ENCODE measurements at regions not wholly inside any gene's neighbourhood (a gene's known extent, or its start where the extent isn't known, plus 50 kb on each side); places are given as distances from the start of the nearest gene placed in this dataset.
"Not testable (repeated sequence)": the region's sequence is repeated elsewhere in the genome, so short reads cannot be mapped to it uniquely, and the experiment has no call there.

DNA sequence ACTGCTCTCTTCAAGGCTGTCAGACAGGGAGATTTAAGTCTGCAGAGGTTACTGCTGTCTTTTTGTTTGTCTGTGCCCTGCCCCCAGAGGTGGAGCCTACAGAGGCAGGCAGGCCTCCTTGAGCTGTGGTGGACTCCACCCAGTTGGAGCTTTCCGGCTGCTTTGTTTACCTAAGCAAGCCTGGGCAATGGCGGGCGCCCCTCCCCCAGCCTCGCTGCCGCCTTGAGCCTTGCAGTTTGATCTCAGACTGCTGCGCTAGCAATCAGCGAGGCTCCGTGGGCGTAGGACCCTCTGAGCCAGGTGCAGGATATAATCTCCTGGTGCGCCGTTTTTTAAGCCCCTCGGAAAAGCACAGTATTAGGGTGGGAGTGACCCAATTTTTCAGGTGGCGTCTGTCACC, 446.7 kb upstream of the ACO1 start:
- 94 to 95% methylated on average over 13 of the region's 13 CpGs for WGBS, 2 experiments
- not testable (repeated sequence) for H3K9me3 ChIP-seq (ENCODE audit: control insufficient read depth, low read length); H3K27ac ChIP-seq (ENCODE audit: insufficient read depth, low read depth, low read length, poor library complexity, severe bottlenecking); H3K27me3 ChIP-seq (ENCODE audit: control insufficient read depth, insufficient read depth, low read length, poor library complexity, severe bottlenecking); H3K36me3 ChIP-seq (ENCODE audit: control insufficient read depth, insufficient read depth, low read length); H3K4me1 ChIP-seq (ENCODE audit: control insufficient read depth, insufficient read depth, low read length); H3K4me3 ChIP-seq (ENCODE audit: insufficient read depth, low read depth, low read length)

DNA sequence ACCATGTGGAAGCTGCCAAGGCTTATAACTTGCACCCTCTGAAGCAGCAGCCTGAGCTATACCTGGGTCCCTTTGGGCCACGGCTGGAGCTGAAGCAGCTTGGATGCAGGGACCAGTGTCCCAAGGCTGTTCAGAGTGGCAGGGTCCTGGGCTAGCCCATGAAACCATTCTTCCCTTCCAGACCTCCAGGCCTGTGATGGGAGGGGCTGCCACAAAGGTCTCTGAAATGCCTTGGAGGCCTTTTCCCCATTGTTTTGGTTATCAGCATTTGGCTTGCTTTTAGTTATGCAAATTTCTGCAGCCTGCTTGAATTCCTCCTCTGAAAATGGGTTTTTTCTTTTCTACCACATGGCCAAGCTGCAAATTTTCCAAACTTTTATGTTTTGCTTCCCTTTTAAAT, 433.7 kb upstream of the ACO1 start:
- Histone ChIP-seq H3K36me3 (ENCODE audit: control insufficient read depth, insufficient read depth, low read length) (no peaks in the 10 kb centered on the region), H3K27me3 (ENCODE audit: control insufficient read depth, insufficient read depth, low read length, poor library complexity, severe bottlenecking) (no peaks in the 10 kb centered on the region), H3K4me1 (ENCODE audit: control insufficient read depth, insufficient read depth, low read length) (no peaks in the 10 kb centered on the region), H3K9me3 (ENCODE audit: control insufficient read depth, low read length) (no peaks in the 10 kb centered on the region), H3K4me3 (ENCODE audit: insufficient read depth, low read depth, low read length) (no peak overlapping the region), H3K27ac (ENCODE audit: insufficient read depth, low read depth, low read length, poor library complexity, severe bottlenecking) (no peak overlapping the region)
- WGBS, 2 experiments, result 95 to 96% methylated on average over 1 of the region's 1 CpG

DNA sequence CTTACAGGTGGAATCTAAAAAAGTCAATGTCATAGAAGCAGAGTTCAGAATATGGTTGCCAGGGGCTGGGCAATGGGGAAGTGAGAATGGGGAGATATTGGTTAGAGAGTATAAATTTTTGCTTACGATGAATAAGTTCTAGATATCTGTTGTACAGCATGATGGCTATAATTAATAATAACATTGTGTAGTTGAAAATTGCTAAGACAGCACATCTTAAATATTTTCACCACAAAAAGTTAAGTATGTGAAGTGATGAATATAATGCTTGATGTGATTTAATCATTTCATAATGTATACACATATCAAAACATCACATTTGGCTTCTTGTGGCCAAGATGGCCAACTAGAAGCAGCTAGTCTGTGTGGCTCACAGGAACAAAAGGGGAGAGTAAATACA, 425.9 kb upstream of the ACO1 start:
- 33 to 43% methylated on average over 1 of the region's 1 CpG for WGBS, 2 experiments
- Histone ChIP-seq H3K27ac (ENCODE audit: insufficient read depth, low read depth, low read length, poor library complexity, severe bottlenecking) (no peak overlapping the region), H3K27me3 (ENCODE audit: control insufficient read depth, insufficient read depth, low read length, poor library complexity, severe bottlenecking) (no peaks in the 10 kb centered on the region), H3K9me3 (ENCODE audit: control insufficient read depth, low read length) (no peaks in the 10 kb centered on the region), H3K4me1 (ENCODE audit: control insufficient read depth, insufficient read depth, low read length) (no peaks in the 10 kb centered on the region), H3K36me3 (ENCODE audit: control insufficient read depth, insufficient read depth, low read length) (no peaks in the 10 kb centered on the region), H3K4me3 (ENCODE audit: insufficient read depth, low read depth, low read length) (no peak overlapping the region)

DNA sequence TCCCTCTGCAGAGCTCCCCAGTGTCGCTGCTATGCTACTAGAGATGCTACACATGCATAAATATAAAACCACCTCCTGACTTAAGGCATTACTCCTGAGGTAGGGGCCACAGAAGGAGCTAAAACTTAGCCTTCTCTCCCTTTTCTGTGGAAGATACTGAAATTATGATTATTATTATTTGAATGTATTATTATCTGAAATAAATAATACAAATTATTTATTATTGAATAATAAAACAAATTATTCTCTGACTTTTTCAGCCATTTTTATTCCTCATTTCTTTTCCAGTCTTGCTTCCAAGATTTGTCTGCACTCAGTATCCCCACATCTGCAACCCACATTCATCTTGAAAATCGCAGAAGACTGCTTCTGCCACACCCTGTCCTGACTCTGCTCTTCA, 414.9 kb upstream of the ACO1 start:
- 86 to 90% methylated on average over 2 of the region's 2 CpGs for WGBS, 2 experiments
- no peaks in the 10 kb centered on the region for H3K27me3 ChIP-seq (ENCODE audit: control insufficient read depth, insufficient read depth, low read length, poor library complexity, severe bottlenecking)
- H3K4me3 ChIP-seq (ENCODE audit: insufficient read depth, low read depth, low read length), result no peak overlapping the region
- H3K36me3 ChIP-seq (ENCODE audit: control insufficient read depth, insufficient read depth, low read length), result no peaks in the 10 kb centered on the region
- H3K27ac ChIP-seq (ENCODE audit: insufficient read depth, low read depth, low read length, poor library complexity, severe bottlenecking), result no peak overlapping the region
- no peaks in the 10 kb centered on the region for H3K9me3 ChIP-seq (ENCODE audit: control insufficient read depth, low read length)
- no peaks in the 10 kb centered on the region for H3K4me1 ChIP-seq (ENCODE audit: control insufficient read depth, insufficient read depth, low read length)

DNA sequence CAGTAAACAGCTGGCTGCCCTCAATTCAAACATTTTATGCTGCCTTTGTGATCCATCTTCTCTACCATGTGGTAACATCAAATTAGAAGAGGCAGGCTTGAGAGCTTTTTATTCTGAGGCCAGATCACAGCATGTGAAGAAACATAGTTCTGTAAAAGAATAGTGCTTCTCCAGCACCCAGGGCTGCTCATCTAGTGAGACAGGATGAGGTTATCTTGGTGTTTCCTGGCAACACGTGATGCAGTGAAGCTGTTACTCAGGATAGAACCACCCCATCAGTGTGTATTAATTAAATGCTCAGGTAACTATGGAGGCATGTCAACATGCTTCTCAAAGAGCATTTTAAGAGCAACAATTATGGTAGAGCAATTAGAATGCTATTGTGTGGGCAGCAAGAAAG, 400.5 kb upstream of the ACO1 start:
- no peak overlapping the region for H3K4me3 ChIP-seq (ENCODE audit: insufficient read depth, low read depth, low read length)
- H3K36me3 ChIP-seq (ENCODE audit: control insufficient read depth, insufficient read depth, low read length), result no peaks in the 10 kb centered on the region
- WGBS, 2 experiments, result 80 to 87% methylated on average over 1 of the region's 1 CpG
- H3K27ac ChIP-seq (ENCODE audit: insufficient read depth, low read depth, low read length, poor library complexity, severe bottlenecking), result no peak overlapping the region
- no peaks in the 10 kb centered on the region for H3K27me3 ChIP-seq (ENCODE audit: control insufficient read depth, insufficient read depth, low read length, poor library complexity, severe bottlenecking)
- no peaks in the 10 kb centered on the region for H3K9me3 ChIP-seq (ENCODE audit: control insufficient read depth, low read length)
- H3K4me1 ChIP-seq (ENCODE audit: control insufficient read depth, insufficient read depth, low read length), result no peaks in the 10 kb centered on the region

DNA sequence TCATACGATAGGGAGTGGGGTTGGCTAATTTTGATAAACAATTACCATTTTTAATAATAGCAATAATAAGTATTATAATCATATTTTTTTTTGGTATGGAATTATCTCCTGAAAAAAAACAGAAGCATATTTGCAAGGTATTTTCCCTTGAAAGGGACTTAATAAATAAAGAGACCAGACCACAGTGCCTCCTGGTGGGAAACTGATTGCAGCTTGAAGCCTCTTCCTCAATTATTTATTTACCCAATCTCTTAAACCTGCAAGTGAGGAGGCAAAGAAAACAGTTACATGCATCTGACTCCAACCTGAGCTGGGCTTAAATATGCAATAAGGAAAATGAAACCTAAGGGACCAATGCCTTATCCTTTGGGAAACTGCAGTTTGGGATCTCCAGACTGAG, 388.1 kb upstream of the ACO1 start:
- H3K4me1 ChIP-seq (ENCODE audit: control insufficient read depth, insufficient read depth, low read length), result no peaks in the 10 kb centered on the region
- no peaks in the 10 kb centered on the region for H3K36me3 ChIP-seq (ENCODE audit: control insufficient read depth, insufficient read depth, low read length)
- no peaks in the 10 kb centered on the region for H3K27me3 ChIP-seq (ENCODE audit: control insufficient read depth, insufficient read depth, low read length, poor library complexity, severe bottlenecking)
- H3K4me3 ChIP-seq (ENCODE audit: insufficient read depth, low read depth, low read length), result no peak overlapping the region
- H3K9me3 ChIP-seq (ENCODE audit: control insufficient read depth, low read length), result no peaks in the 10 kb centered on the region
- WGBS, 2 experiments, result no CpG with 5 or more reads among the region's 1 CpG
- no peak overlapping the region for H3K27ac ChIP-seq (ENCODE audit: insufficient read depth, low read depth, low read length, poor library complexity, severe bottlenecking)

DNA sequence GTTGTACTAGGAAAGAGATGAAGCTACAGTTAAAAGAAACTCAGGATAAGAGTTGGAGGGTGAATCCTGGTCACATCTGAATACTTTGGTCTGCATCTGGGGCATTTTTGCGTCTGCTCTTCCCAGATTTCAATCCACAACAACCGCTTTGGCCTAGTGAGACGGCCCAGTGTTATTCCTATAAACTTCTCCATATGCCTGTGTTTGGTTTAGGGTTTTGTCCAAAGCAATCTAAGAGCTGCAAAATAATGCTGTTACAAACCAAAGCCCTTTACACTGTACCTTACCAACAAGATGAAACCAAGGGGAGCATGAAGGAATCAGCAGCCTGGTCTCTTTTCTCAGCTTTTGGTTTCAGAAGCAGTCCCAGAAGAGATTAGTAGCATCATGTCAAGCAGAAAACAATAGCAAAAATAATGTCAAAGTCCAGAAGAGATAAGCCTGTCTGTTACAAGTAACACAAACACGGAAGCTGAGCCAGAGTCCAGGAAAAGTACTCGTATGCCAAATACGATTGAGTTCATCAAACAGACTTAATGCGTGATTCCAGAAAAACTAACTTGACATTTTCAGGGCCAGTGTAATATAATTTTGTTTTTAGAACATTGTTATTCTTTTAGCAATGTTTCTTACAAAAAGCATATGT, 379.9 kb upstream of the ACO1 start:
- Histone ChIP-seq H3K4me1 (ENCODE audit: control insufficient read depth, insufficient read depth, low read length) (no peaks in the 10 kb centered on the region), H3K9me3 (ENCODE audit: control insufficient read depth, low read length) (no peaks in the 10 kb centered on the region), H3K27ac (ENCODE audit: insufficient read depth, low read depth, low read length, poor library complexity, severe bottlenecking) (no peak overlapping the region), H3K27me3 (ENCODE audit: control insufficient read depth, insufficient read depth, low read length, poor library complexity, severe bottlenecking) (no peaks in the 10 kb centered on the region), H3K4me3 (ENCODE audit: insufficient read depth, low read depth, low read length) (no peak overlapping the region), H3K36me3 (ENCODE audit: control insufficient read depth, insufficient read depth, low read length) (no peaks in the 10 kb centered on the region)
- WGBS, 2 experiments, result 93 to 95% methylated on average over 5 to 7 of the region's 7 CpGs

DNA sequence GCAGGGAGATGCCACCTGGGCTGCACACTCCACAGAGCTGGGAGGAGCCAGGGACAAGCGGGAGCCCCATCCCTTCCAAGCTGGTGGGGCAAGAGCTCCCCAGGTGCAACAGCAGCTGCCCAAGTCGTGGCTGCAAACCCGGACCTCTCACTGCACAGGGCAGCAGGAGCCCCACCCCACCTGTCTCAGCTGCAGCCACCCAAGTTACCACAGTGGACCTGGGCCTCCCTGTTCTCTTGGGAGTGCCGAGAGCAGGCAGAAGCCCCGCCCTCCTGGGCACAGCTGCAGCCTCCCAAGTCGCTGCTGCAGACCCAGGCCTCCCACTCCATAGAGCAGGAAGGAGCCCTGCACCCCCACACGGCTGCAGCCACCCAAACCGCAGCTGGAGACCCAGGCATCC, 374.1 kb upstream of the ACO1 start:
- Histone ChIP-seq H3K9me3 (ENCODE audit: control insufficient read depth, low read length) (no peaks in the 10 kb centered on the region), H3K27me3 (ENCODE audit: control insufficient read depth, insufficient read depth, low read length, poor library complexity, severe bottlenecking) (no peaks in the 10 kb centered on the region), H3K4me1 (ENCODE audit: control insufficient read depth, insufficient read depth, low read length) (no peaks in the 10 kb centered on the region), H3K27ac (ENCODE audit: insufficient read depth, low read depth, low read length, poor library complexity, severe bottlenecking) (no peak overlapping the region), H3K36me3 (ENCODE audit: control insufficient read depth, insufficient read depth, low read length) (no peaks in the 10 kb centered on the region), H3K4me3 (ENCODE audit: insufficient read depth, low read depth, low read length) (no peak overlapping the region)
- WGBS, 2 experiments, result 91 to 92% methylated on average over 8 of the region's 8 CpGs

DNA sequence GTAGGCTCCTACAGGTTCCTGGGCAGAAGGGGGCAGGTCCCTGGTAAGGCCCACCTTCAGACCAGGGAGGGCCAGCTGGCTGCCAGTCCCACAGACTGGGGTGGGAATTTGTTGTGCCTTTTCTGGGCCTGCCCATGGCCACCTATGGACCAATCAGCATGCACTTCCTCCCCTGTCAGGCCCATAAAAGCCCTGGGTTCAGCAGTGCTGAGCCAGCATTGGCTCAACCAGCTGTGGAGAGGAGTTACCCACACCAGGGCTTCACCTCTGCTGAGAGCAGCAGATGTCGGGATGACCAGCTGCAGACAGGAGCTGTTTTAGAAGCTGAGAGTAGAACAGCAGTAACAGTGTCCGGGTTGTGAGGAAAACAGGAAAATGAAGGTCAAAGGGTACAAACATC, 373.4 kb upstream of the ACO1 start:
- WGBS, 2 experiments, result 96% methylated on average over 2 of the region's 2 CpGs
- no peaks in the 10 kb centered on the region for H3K4me1 ChIP-seq (ENCODE audit: control insufficient read depth, insufficient read depth, low read length)
- no peak overlapping the region for H3K4me3 ChIP-seq (ENCODE audit: insufficient read depth, low read depth, low read length)
- no peaks in the 10 kb centered on the region for H3K36me3 ChIP-seq (ENCODE audit: control insufficient read depth, insufficient read depth, low read length)
- no peak overlapping the region for H3K27ac ChIP-seq (ENCODE audit: insufficient read depth, low read depth, low read length, poor library complexity, severe bottlenecking)
- H3K9me3 ChIP-seq (ENCODE audit: control insufficient read depth, low read length), result no peaks in the 10 kb centered on the region
- no peaks in the 10 kb centered on the region for H3K27me3 ChIP-seq (ENCODE audit: control insufficient read depth, insufficient read depth, low read length, poor library complexity, severe bottlenecking)

DNA sequence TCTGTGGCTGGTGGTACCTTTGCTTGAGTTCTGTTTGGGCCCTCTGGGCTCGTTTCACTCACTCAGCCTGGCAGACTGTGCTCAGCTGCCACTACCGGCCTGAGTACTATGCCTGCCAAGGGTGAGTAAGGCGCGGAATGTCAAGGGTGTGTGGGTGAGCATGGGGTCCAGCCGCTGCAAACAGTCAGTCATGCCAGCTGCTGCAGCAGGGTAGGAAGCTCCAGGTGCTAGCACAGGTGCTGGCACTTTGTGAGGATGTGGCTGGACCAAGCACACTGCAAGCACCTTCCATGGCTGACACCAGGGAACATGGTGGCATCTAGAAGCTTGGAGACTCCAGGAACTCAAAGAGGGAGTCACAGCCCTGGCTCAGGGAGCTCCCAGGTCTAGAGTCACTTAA, 368.6 kb upstream of the ACO1 start:
- 92 to 95% methylated on average over 5 of the region's 5 CpGs for WGBS, 2 experiments
- H3K27ac ChIP-seq (ENCODE audit: insufficient read depth, low read depth, low read length, poor library complexity, severe bottlenecking), result no peak overlapping the region

DNA sequence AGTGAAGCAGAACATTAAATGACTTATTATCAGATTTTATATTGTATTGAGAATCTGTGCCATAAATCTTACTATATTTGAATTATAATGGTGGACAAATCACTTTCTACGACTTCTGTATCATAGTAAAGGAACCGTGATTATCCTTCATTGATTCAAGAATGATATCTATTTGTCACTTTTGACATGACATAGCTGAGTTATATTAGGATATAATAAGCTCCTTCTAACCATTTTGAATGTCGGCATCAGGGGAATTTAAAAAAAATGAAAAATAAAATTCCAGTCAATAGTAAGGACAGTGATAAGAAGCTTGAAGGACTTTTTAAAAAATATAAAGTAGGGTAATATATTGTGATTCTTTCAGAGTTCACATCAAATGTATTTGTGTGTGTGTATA, 338.9 kb upstream of the ACO1 start:
- WGBS, 2 experiments, result 100% methylated on average over 1 of the region's 3 CpGs
- Histone ChIP-seq H3K9me3 (ENCODE audit: control insufficient read depth, low read length) (no peaks in the 10 kb centered on the region), H3K27ac (ENCODE audit: insufficient read depth, low read depth, low read length, poor library complexity, severe bottlenecking) (no peak overlapping the region), H3K27me3 (ENCODE audit: control insufficient read depth, insufficient read depth, low read length, poor library complexity, severe bottlenecking) (no peaks in the 10 kb centered on the region), H3K4me3 (ENCODE audit: insufficient read depth, low read depth, low read length) (no peak overlapping the region), H3K4me1 (ENCODE audit: control insufficient read depth, insufficient read depth, low read length) (no peaks in the 10 kb centered on the region), H3K36me3 (ENCODE audit: control insufficient read depth, insufficient read depth, low read length) (no peaks in the 10 kb centered on the region)

More for the DNA sequence above, 368.6 kb upstream of the ACO1 start:
- Histone ChIP-seq H3K27me3 (ENCODE audit: control insufficient read depth, insufficient read depth, low read length, poor library complexity, severe bottlenecking) (no peaks in the 10 kb centered on the region), H3K4me3 (ENCODE audit: insufficient read depth, low read depth, low read length) (no peak overlapping the region), H3K9me3 (ENCODE audit: control insufficient read depth, low read length) (no peaks in the 10 kb centered on the region), H3K4me1 (ENCODE audit: control insufficient read depth, insufficient read depth, low read length) (no peaks in the 10 kb centered on the region), H3K36me3 (ENCODE audit: control insufficient read depth, insufficient read depth, low read length) (no peaks in the 10 kb centered on the region)

Data from ectodermal cell (in vitro differentiated cells).